ENCODE measurements at regions not wholly inside any gene's neighbourhood (a gene's known extent, or its start where the extent isn't known, plus 50 kb on each side); places are given as distances from the start of the nearest gene placed in this dataset.
A peak's percentile ranks its signal among the peaks of the same experiment; 100 is the strongest.

- Histone ChIP-seq H3K27me3 (replicated peaks) (no peaks in the 10 kb centered on the region), H3K27ac (no peak overlapping the region), H3K4me3 (ENCODE audit: low read depth, low read length) (no peak overlapping the region), H3K36me3 (replicated peaks) (no peaks in the 10 kb centered on the region)
- DNase-seq = no peak
- in situ Hi-C loops (cut with HindIII; ENCODE audit: low pct_ligation_motif_present, low sequenced_read_pairs) = no loop called here
- TF ChIP-seq CTCF (IDR thresholded peaks at IDR 0.05; ENCODE audit: low read depth, low read length, missing control alignments) = no peak
These were observed 870.0 kb upstream of the CDH9 start for GRCh38 chr5:27908341-27908740.

GRCh38 chr5:27906931-27907601, 868.7 kb upstream of the CDH9 start:
- Histone ChIP-seq H3K36me3 (replicated peaks) (no peaks in the 10 kb centered on the region), H3K4me3 (ENCODE audit: low read depth, low read length) (no peak overlapping the region), H3K27ac (no peak overlapping the region), H3K27me3 (replicated peaks) (no peaks in the 10 kb centered on the region)
- in situ Hi-C loops (cut with HindIII; ENCODE audit: low pct_ligation_motif_present, low sequenced_read_pairs) = no loop called here
- no peak for TF ChIP-seq CTCF (IDR thresholded peaks at IDR 0.05; ENCODE audit: low read depth, low read length, missing control alignments)
- no peak for DNase-seq

- TF ChIP-seq CTCF (IDR thresholded peaks at IDR 0.05; ENCODE audit: low read depth, low read length, missing control alignments) = no peak
- in situ Hi-C loops (cut with HindIII; ENCODE audit: low pct_ligation_motif_present, low sequenced_read_pairs) = no loop called here
- H3K36me3 ChIP-seq (replicated peaks) = no peaks in the 10 kb centered on the region
- no peaks in the 10 kb centered on the region for H3K27me3 ChIP-seq (replicated peaks)
- H3K27ac ChIP-seq = no peak overlapping the region
- H3K4me3 ChIP-seq (ENCODE audit: low read depth, low read length) = no peak overlapping the region
- DNase-seq = no peak
These were observed 868.1 kb upstream of the CDH9 start for GRCh38 chr5:27906481-27906880.

GRCh38 chr5:27900761-27901160, 862.4 kb upstream of the CDH9 start:
- Histone ChIP-seq H3K27ac (no peak overlapping the region), H3K27me3 (replicated peaks) (no peaks in the 10 kb centered on the region), H3K4me3 (ENCODE audit: low read depth, low read length) (no peak overlapping the region), H3K36me3 (replicated peaks) (no peaks in the 10 kb centered on the region)
- in situ Hi-C loops (cut with HindIII; ENCODE audit: low pct_ligation_motif_present, low sequenced_read_pairs) = no loop called here
- TF ChIP-seq CTCF (IDR thresholded peaks at IDR 0.05; ENCODE audit: low read depth, low read length, missing control alignments) = no peak
- no peak for DNase-seq

GRCh38 chr5:27876071-27876470, 837.7 kb upstream of the CDH9 start:
- in situ Hi-C loops (cut with HindIII; ENCODE audit: low pct_ligation_motif_present, low sequenced_read_pairs) = no loop called here
- H3K27ac ChIP-seq = peak overlapping the region; percentile 23

More at GRCh38 chr5:27876071-27876470, 837.7 kb upstream of the CDH9 start:
- DNase-seq = no peak
- no peak for TF ChIP-seq CTCF (IDR thresholded peaks at IDR 0.05; ENCODE audit: low read depth, low read length, missing control alignments)
- H3K27me3 ChIP-seq (replicated peaks) = no peaks in the 10 kb centered on the region
- no peaks in the 10 kb centered on the region for H3K36me3 ChIP-seq (replicated peaks)
- H3K4me3 ChIP-seq (ENCODE audit: low read depth, low read length) = no peak overlapping the region

Measured in brain microvascular endothelial cell (primary cell).